Ovary (tissue), 7 donors: ENCODE measurements at regions not wholly inside any gene's neighbourhood (a gene's known extent, or its start where the extent isn't known, plus 50 kb on each side); places are given as distances from the start of the nearest gene placed in this dataset.

ENCODE experiments used
- DNase-seq, 5 donors: peaks; one replicate each; pipeline ENCODE4 v3.0.0-alpha.2; 2019 to 2020
- H3K27ac ChIP-seq, 2 donors: fragments of 200-600 bp; one replicate each; pipeline versions ENCODE4 v1.5.1 to v1.8.0; 2019 to 2022
- H3K27me3 ChIP-seq: fragments of 200-600 bp; one replicate; pipeline ENCODE4 v1.8.0; 2022
- H3K36me3 ChIP-seq: fragments of 200-600 bp; sonication (generic); one replicate; pipeline ENCODE4 v1.5.1; 2019
- H3K4me1 ChIP-seq: one replicate; pipeline ENCODE4 v1.8.1; 2013; ENCODE audit warnings: mild to moderate bottlenecking, moderate library complexity; ENCODE audit not compliant: insufficient read depth
- H3K4me3 ChIP-seq: fragments of 200-600 bp; sonication (generic); one replicate; pipeline ENCODE4 v1.5.1; 2017
- H3K9me3 ChIP-seq, 2 donors: fragments of 200-600 bp in 1 of 2; sonication (generic) in 1 of 2; one replicate each; pipeline versions ENCODE4 v1.5.1 to v1.8.1; 2013 to 2019; ENCODE audit warnings: mild to moderate bottlenecking in 1 of 2, moderate library complexity in 1 of 2
- EP300 ChIP-seq: sonication (generic); formaldehyde crosslinking; IDR thresholded peaks from one replicate; pipeline ENCODE4 v1.6.1; 2017; ENCODE audit warnings: antibody characterized with exemption
- POLR2A ChIP-seq: fragments of 450-650 bp; IDR thresholded peaks from one replicate; pipeline ENCODE4 v1.6.1; 2017; ENCODE audit warnings: antibody characterized with exemption, mild to moderate bottlenecking, moderate library complexity
- WGBS, 3 donors: extraction: QIAGEN DNeasy Blood & Tissue Kit in 1 of 3; methylation state at CpG; one replicate each; pipeline versions ENCODE4 v1.1.5 to v1.1.7; 2013 to 2017; 5-methylcytosine and 5-hydroxymethylcytosine counted together
- intact Hi-C, 4 donors: fragments of 100-400 bp; cut with DNase I; formaldehyde crosslinking; loops; one replicate each; pipeline versions ENCODE4 v1.11.0 to v1.15.1; 2022 to 2023
- TF ChIP-seq, protein P1 (sequence below), 3 donors: fragments of 450-650 bp in 2 of 3; fragments of 200-600 bp in 1 of 3; IDR thresholded peaks; one replicate each; pipeline versions ENCODE4 v1.5.1 to v1.8.0; 2016 to 2022; ENCODE audit warnings: antibody characterized with exemption in 3 of 3, mild to moderate bottlenecking in 1 of 3
- donor health status: DM: no; HTN: no; CAD: no; lungs with moderate emphysema.
- donor health status: DM: no; HTN: no; CAD: no.
- donor health status: Bipolar disorder and iron deficiency.
- donor health status: DM: no; HTN: no; CAD: no.
- donor health status: DM: yes; HTN: yes; CAD: no.

DNA sequence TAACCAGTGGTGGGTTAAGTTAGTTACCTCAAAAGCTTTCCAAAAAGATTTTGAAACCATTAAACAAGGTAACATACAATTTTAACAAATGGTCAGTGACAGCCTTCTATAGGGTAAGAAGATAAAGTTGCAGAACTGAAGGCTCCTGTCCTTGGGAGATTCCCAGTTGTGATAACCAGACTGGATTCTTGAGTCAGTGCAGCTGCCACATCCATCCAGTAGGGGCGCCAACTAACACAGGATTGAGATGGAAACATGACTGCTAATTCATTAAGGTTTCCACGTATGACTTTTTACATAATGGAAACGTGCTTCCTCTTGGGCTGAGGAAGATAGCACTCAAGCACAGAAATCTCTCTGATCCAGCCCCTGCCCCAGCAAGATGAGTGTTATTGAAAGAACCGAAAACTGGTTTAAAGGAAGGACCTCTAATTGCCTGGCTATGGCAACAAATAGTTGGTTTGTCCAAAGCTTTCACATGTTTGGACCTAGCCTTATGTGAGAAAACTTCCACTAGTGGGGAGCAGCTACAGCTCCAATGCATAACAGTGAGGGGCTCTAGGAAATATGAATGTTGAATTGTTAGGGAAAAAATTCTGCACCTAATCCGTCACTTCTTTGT lies 269.8 kb upstream of the MYOCD start:
- Histone ChIP-seq H3K4me1 (no peaks in the 10 kb centered on the region), H3K4me3 (no peak overlapping the region), H3K9me3 (no peaks in the 10 kb centered on the region), H3K27me3 (no peaks in the 10 kb centered on the region), H3K36me3 (no peaks in the 10 kb centered on the region), H3K27ac (no peak overlapping the region)
- no peak for DNase-seq
- WGBS, 3 donors, result 76 to 78% (median 78%) methylated on average over 5 of the region's 5 CpGs
- no peak for TF ChIP-seq EP300
- TF ChIP-seq, protein P1, sequence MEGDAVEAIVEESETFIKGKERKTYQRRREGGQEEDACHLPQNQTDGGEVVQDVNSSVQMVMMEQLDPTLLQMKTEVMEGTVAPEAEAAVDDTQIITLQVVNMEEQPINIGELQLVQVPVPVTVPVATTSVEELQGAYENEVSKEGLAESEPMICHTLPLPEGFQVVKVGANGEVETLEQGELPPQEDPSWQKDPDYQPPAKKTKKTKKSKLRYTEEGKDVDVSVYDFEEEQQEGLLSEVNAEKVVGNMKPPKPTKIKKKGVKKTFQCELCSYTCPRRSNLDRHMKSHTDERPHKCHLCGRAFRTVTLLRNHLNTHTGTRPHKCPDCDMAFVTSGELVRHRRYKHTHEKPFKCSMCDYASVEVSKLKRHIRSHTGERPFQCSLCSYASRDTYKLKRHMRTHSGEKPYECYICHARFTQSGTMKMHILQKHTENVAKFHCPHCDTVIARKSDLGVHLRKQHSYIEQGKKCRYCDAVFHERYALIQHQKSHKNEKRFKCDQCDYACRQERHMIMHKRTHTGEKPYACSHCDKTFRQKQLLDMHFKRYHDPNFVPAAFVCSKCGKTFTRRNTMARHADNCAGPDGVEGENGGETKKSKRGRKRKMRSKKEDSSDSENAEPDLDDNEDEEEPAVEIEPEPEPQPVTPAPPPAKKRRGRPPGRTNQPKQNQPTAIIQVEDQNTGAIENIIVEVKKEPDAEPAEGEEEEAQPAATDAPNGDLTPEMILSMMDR (IDR thresholded peaks at IDR 0.05), result no peak
- intact Hi-C loops, result no loop called here

DNA sequence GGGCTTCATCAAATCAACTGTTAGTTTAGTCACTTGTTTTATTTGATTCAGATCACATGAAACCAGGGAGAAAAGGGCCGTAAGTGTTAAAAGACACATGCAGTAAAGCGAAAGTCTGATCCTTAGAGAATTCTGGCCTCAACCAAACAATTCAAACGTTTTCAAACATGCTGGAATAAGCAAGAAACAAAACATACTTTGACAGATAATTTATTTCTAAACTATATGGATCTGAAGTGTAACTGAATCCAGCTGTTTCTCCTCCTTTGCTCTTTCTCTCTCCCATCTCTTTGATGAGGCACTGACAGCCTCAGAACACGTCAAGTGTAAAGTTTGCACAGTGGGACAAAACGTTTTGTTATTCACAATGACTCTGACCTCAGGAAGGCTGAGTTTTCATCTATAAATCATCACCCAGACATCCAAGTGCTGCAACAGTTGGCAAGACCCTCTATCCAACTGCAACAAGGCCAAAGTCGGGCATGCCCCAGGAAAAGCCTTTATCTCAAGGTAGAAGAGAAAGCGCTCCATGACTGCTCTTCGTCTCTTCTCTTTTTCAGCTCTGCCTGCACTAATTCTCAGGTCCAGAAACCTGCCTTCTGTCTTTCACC lies 267.1 kb upstream of the MYOCD start:
- no peaks in the 10 kb centered on the region for H3K4me1 ChIP-seq
- no peaks in the 10 kb centered on the region for H3K36me3 ChIP-seq
- no peak overlapping the region for H3K27ac ChIP-seq
- intact Hi-C loops, result no loop called here
- no peak overlapping the region for H3K4me3 ChIP-seq
- 53 to 65% (median 63%) methylated on average over 8 of the region's 8 CpGs for WGBS, 3 donors
- no peaks in the 10 kb centered on the region for H3K9me3 ChIP-seq
- TF ChIP-seq, protein P1 (IDR thresholded peaks at IDR 0.05), result no peak
- TF ChIP-seq EP300, result no peak
- DNase-seq, result no peak
- no peaks in the 10 kb centered on the region for H3K27me3 ChIP-seq

DNA sequence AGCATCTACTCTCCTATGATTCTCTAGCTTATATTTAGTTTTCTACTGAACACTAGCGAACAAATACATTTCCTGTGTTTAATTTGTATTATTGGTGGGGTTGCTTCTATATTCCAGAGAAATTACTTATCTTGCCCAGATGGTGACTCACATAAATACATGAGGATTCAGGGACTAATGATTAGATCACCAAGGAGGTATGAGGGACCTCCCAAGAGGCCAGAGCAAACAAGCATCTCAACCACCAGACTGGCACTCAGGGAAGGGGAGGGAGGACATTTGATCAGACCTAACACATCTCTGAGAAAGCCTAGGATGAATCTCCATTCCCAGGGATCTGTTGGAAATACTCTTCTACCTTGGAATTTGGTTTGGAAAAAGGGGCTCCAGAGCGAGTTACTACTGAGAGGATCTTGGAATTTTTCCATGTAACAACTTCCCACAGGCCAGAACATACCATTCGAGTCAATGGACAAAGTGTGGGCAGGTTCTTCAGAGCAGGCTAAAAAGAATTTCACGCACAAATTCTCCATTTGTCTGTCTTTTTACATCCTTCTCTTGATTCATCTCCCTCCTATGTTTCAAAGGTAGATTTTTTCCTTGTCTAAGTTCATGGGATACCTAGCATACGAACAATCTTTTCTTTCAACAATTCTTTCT lies 262.6 kb upstream of the MYOCD start:
- H3K27me3 ChIP-seq, result no peaks in the 10 kb centered on the region
- no peaks in the 10 kb centered on the region for H3K36me3 ChIP-seq
- TF ChIP-seq POLR2A (no peak), EP300 (no peak)
- TF ChIP-seq, protein P1 (IDR thresholded peaks at IDR 0.05), result no peak
- no peak overlapping the region for H3K4me3 ChIP-seq
- 59 to 71% (median 71%) methylated on average over 5 of the region's 5 CpGs for WGBS, 3 donors
- H3K4me1 ChIP-seq, result peaks cover 9% of the 10 kb centered on the region
- no peak for DNase-seq
- intact Hi-C loops, result no loop called here
- no peaks in the 10 kb centered on the region for H3K9me3 ChIP-seq
- H3K27ac ChIP-seq, result no peak overlapping the region

DNA sequence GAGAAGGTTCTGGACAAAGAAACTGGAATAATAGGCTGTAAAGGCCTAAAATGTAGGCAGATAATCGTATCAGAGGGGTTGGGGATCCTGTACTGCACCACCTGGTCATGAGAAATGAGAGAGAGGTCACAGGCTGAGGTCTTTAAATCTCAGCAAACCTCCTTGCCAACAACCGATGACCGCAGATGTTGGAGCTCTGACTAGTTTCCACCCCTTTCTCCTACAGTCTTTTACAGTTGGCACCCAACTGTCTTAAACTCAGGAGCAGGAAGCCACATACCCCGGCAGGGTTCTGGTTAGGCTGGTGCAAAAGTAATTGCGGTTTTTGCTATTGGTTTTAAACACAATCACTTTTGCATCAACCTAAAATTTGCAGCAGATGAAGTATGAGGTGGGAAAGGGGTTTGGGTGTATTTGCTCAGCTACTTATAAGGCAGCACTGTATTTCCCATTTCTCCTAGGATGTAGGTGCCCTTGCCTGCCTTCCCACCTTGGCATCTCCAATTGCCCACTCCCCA lies 261.8 kb upstream of the MYOCD start:
- 74 to 80% (median 78%) methylated on average over 5 of the region's 5 CpGs for WGBS, 3 donors
- Histone ChIP-seq H3K4me1 (peaks cover 9% of the 10 kb centered on the region), H3K36me3 (no peaks in the 10 kb centered on the region), H3K9me3 (no peaks in the 10 kb centered on the region), H3K4me3 (no peak overlapping the region), H3K27ac (no peak overlapping the region), H3K27me3 (no peaks in the 10 kb centered on the region)
- intact Hi-C loops, result no loop called here
- no peak for TF ChIP-seq POLR2A
- no peak for TF ChIP-seq EP300
- DNase-seq, result no peak
